SU-DHL-6 (cell line): ENCODE measurements at regions not wholly inside any gene's neighbourhood (a gene's known extent, or its start where the extent isn't known, plus 50 kb on each side); places are given as distances from the start of the nearest gene placed in this dataset.

ENCODE experiments used
- H2AFZ ChIP-seq: fragments of 200-600 bp; sonication (generic); 2 replicates; pipeline ENCODE4 v1.6.1; 2014; ENCODE audit warnings: low read depth, mild to moderate bottlenecking, moderate library complexity, mixed read lengths, antibody characterized with exemption, low read length; ENCODE audit not compliant: severe bottlenecking
- H3F3A ChIP-seq: fragments of 200-600 bp; shearing (Covaris generic); 2 replicates; pipeline ENCODE4 v1.6.0; 2016; ENCODE audit warnings: antibody characterized with exemption, mild to moderate bottlenecking; ENCODE audit not compliant: insufficient read depth
- H3K27ac ChIP-seq: fragments of 200-600 bp; sonication (generic); 2 replicates; pipeline ENCODE4 v1.5.1; 2016; ENCODE audit warnings: low read depth, mild to moderate bottlenecking, low read length, moderate library complexity, mixed read lengths
- H3K27me3 ChIP-seq: fragments of 200-600 bp; sonication (generic), shearing (Covaris generic); 2 replicates; pipeline ENCODE4 v1.6.0; 2014; ENCODE audit warnings: mild to moderate bottlenecking, low read length
- H3K36me3 ChIP-seq: fragments of 200-600 bp; sonication (generic); 2 replicates; pipeline ENCODE4 v1.6.1; 2014; ENCODE audit warnings: mild to moderate bottlenecking, low read length, mixed read lengths
- H3K4me2 ChIP-seq: fragments of 300-600, 200-600 bp; shearing (Covaris generic), sonication (generic); 2 replicates; pipeline ENCODE4 v1.6.0; 2014; ENCODE audit warnings: low read length, low read depth, mild to moderate bottlenecking; ENCODE audit not compliant: poor library complexity, severe bottlenecking
- H3K4me3 ChIP-seq: fragments of 200-600 bp; sonication (generic); 2 replicates; pipeline ENCODE4 v1.5.1; 2014; ENCODE audit warnings: antibody characterized with exemption, low read length, mild to moderate bottlenecking, mixed read lengths; ENCODE audit not compliant: insufficient read depth, poor library complexity, severe bottlenecking
- H3K79me2 ChIP-seq: fragments of 200-600 bp; sonication (generic); 2 replicates; pipeline ENCODE4 v1.6.1; 2014; ENCODE audit warnings: mild to moderate bottlenecking, low read length, moderate library complexity; ENCODE audit not compliant: insufficient read depth
- H3K9ac ChIP-seq: fragments of 200-600 bp; sonication (generic); 2 replicates; pipeline ENCODE4 v1.7.0; 2014; ENCODE audit warnings: mild to moderate bottlenecking, low read length
- H3K9me2 ChIP-seq: fragments of 200-600 bp; sonication (generic); replicated peaks from 2 replicates; pipeline ENCODE4 v1.6.1; 2014; ENCODE audit warnings: low read length; ENCODE audit not compliant: insufficient read depth
- H3K9me3 ChIP-seq: fragments of 200-600 bp; sonication (generic); 2 replicates; pipeline ENCODE4 v1.6.1; 2014; ENCODE audit warnings: low read length, mixed read lengths; ENCODE audit not compliant: insufficient read depth
- H4K20me1 ChIP-seq: fragments of 200-600 bp; sonication (generic); 2 replicates; pipeline ENCODE4 v1.6.1; 2014; ENCODE audit warnings: low read depth, mild to moderate bottlenecking, antibody characterized with exemption, low read length, moderate library complexity, mixed read lengths
- CTCF ChIP-seq: fragments of 200-600 bp; sonication (generic); IDR thresholded peaks from one replicate; pipeline ENCODE4 v1.5.1; 2017; ENCODE audit warnings: antibody characterized with exemption, mild to moderate bottlenecking, low read length, moderate library complexity; ENCODE audit not compliant: insufficient read depth, poor library complexity, severe bottlenecking
- EZH2phosphoT487 ChIP-seq: fragments of 200-600 bp; sonication (generic), shearing (Covaris generic); conservative IDR thresholded peaks from 2 replicates; pipeline ENCODE4 v1.6.1; 2018; ENCODE audit warnings: mild to moderate bottlenecking, antibody characterized with exemption, low read length, moderate library complexity, mixed read lengths

GRCh38 chr4:127284236-127284635 is 348.5 kb upstream of the INTU start:
- H3K9me2 ChIP-seq = no peaks in the 10 kb centered on the region
- H3K9me3 ChIP-seq = no peaks in the 10 kb centered on the region
- H2AFZ ChIP-seq = no peak overlapping the region
- no peaks in the 10 kb centered on the region for H3K36me3 ChIP-seq
- no peaks in the 10 kb centered on the region for H4K20me1 ChIP-seq
- no peak overlapping the region for H3K4me3 ChIP-seq
- H3K27ac ChIP-seq = no peak overlapping the region
- no peak overlapping the region for H3K9ac ChIP-seq
- no peak overlapping the region for H3K4me2 ChIP-seq
- no peaks in the 10 kb centered on the region for H3F3A ChIP-seq
- H3K27me3 ChIP-seq = no peaks in the 10 kb centered on the region
- TF ChIP-seq CTCF = no peak
- TF ChIP-seq EZH2phosphoT487 = no peak
- no peaks in the 10 kb centered on the region for H3K79me2 ChIP-seq

GRCh38 chr4:127291316-127291715 is 341.4 kb upstream of the INTU start:
- Histone ChIP-seq H4K20me1 (no peaks in the 10 kb centered on the region), H2AFZ (no peak overlapping the region), H3K4me2 (no peak overlapping the region), H3K79me2 (no peaks in the 10 kb centered on the region), H3K9me2 (no peaks in the 10 kb centered on the region), H3K27ac (no peak overlapping the region), H3K9me3 (no peaks in the 10 kb centered on the region), H3F3A (no peaks in the 10 kb centered on the region), H3K27me3 (no peaks in the 10 kb centered on the region), H3K4me3 (no peak overlapping the region), H3K9ac (no peak overlapping the region), H3K36me3 (no peaks in the 10 kb centered on the region)
- TF ChIP-seq EZH2phosphoT487 = no peak

GRCh38 chr4:127293496-127293895 is 339.3 kb upstream of the INTU start:
- Histone ChIP-seq H3F3A (no peaks in the 10 kb centered on the region), H3K27me3 (no peaks in the 10 kb centered on the region), H2AFZ (no peak overlapping the region), H3K9me2 (no peaks in the 10 kb centered on the region), H3K4me2 (no peak overlapping the region), H3K9ac (no peak overlapping the region), H3K27ac (no peak overlapping the region), H4K20me1 (no peaks in the 10 kb centered on the region), H3K4me3 (no peak overlapping the region), H3K36me3 (no peaks in the 10 kb centered on the region), H3K79me2 (no peaks in the 10 kb centered on the region), H3K9me3 (no peaks in the 10 kb centered on the region)
- TF ChIP-seq CTCF (no peak), EZH2phosphoT487 (no peak)

GRCh38 chr4:127304356-127304755 is 328.4 kb upstream of the INTU start:
- H3K27ac ChIP-seq = no peak overlapping the region
- no peaks in the 10 kb centered on the region for H3K27me3 ChIP-seq
- TF ChIP-seq CTCF = no peak
- H3K9me2 ChIP-seq = no peaks in the 10 kb centered on the region
- H3F3A ChIP-seq = no peaks in the 10 kb centered on the region
- no peaks in the 10 kb centered on the region for H4K20me1 ChIP-seq
- no peak overlapping the region for H2AFZ ChIP-seq
- no peaks in the 10 kb centered on the region for H3K36me3 ChIP-seq
- no peak overlapping the region for H3K9ac ChIP-seq
- no peaks in the 10 kb centered on the region for H3K79me2 ChIP-seq
- no peak overlapping the region for H3K4me3 ChIP-seq
- no peak overlapping the region for H3K4me2 ChIP-seq
- H3K9me3 ChIP-seq = no peaks in the 10 kb centered on the region
